ENCODE measurements at regions not wholly inside any gene's neighbourhood (a gene's known extent, or its start where the extent isn't known, plus 50 kb on each side); places are given as distances from the start of the nearest gene placed in this dataset.

- TF ChIP-seq CEBPZ (IDR thresholded peaks at IDR 0.05; ENCODE audit: borderline replicate concordance, low read depth, low read length), result no peak
- TF ChIP-seq JUND (IDR thresholded peaks at IDR 0.05; ENCODE audit: borderline replicate concordance, low read depth, low read length), result peak; percentile 60; the same call in 1 of the 2 replicates
- peak; percentile 44; the same call in 1 of the 3 replicates for TF ChIP-seq JUND (tag; IDR thresholded peaks at IDR 0.05; ENCODE audit: borderline replicate concordance, low read depth, low read length)
- TF ChIP-seq POU5F1 (IDR thresholded peaks at IDR 0.05; ENCODE audit: borderline replicate concordance, low read depth, low read length, partially characterized antibody), result no peak
- TF ChIP-seq PRMT5 (CRISPR knock-in tag; IDR thresholded peaks at IDR 0.05), result no peak
- TF ChIP-seq GABPB1 (CRISPR knock-in tag; IDR thresholded peaks at IDR 0.05), result peak; percentile 58; the same call in 1 of the 2 replicates
- TF ChIP-seq NKRF (IDR thresholded peaks at IDR 0.05; ENCODE audit: borderline replicate concordance), result no peak
- peak; percentile 8; the same call in 1 of the 2 replicates for TF ChIP-seq EP300 (IDR thresholded peaks at IDR 0.05; ENCODE audit: low read length)
- no peak for TF ChIP-seq MIER1 (IDR thresholded peaks at IDR 0.05; ENCODE audit: low read depth)
- TF ChIP-seq ZNF41 (CRISPR knock-in tag; conservative IDR thresholded peaks at IDR 0.05), result no peak
- TF ChIP-seq TBL1XR1 (IDR thresholded peaks at IDR 0.05; ENCODE audit: low read length in 2 of 2), result no peak
- TF ChIP-seq MGA (IDR thresholded peaks at IDR 0.05), result no peak
Measured at GRCh38 chr3:109806929-109807328, 469.6 kb upstream of the DPPA4 start (continued).

Data from K562 (cell line).